H9 (cell line): ENCODE measurements at regions not wholly inside any gene's neighbourhood (a gene's known extent, or its start where the extent isn't known, plus 50 kb on each side); places are given as distances from the start of the nearest gene placed in this dataset.

Source experiments
- DNase-seq: peaks from one replicate; pipeline ENCODE4 v3.0.0-alpha.2; 2017
- H2AFZ ChIP-seq: one replicate; pipeline ENCODE4 v1.6.1; 2013; ENCODE audit warnings: mild to moderate bottlenecking, low read length, control low read depth, moderate library complexity
- H2AK5ac ChIP-seq: 2 replicates; pipeline ENCODE4 v1.6.1; 2013; ENCODE audit warnings: low read length, control low read depth, mixed read lengths; ENCODE audit not compliant: insufficient read length
- H2BK120ac ChIP-seq: one replicate; pipeline ENCODE4 v1.6.1; 2013; ENCODE audit warnings: low read depth, mild to moderate bottlenecking, low read length, control low read depth, inconsistent platforms; ENCODE audit not compliant: poor library complexity, severe bottlenecking
- H2BK12ac ChIP-seq: 2 replicates; pipeline ENCODE4 v1.6.1; 2013; ENCODE audit warnings: low read length, control low read depth, mixed read lengths, low read depth; ENCODE audit not compliant: insufficient read length
- H2BK15ac ChIP-seq: 2 replicates; pipeline ENCODE4 v1.6.1; 2013; ENCODE audit warnings: low read depth, low read length, control low read depth
- H2BK20ac ChIP-seq: one replicate; pipeline ENCODE4 v1.6.1; 2013; ENCODE audit warnings: low read depth, mild to moderate bottlenecking, low read length, control low read depth, inconsistent platforms; ENCODE audit not compliant: poor library complexity, severe bottlenecking
- H2BK5ac ChIP-seq: 2 replicates; pipeline ENCODE4 v1.6.1; 2013; ENCODE audit warnings: low read length, control low read depth, mixed read lengths; ENCODE audit not compliant: insufficient read length
- H3K14ac ChIP-seq: 2 replicates; pipeline ENCODE4 v1.6.1; 2013; ENCODE audit warnings: low read length, control low read depth; ENCODE audit not compliant: insufficient read depth
- H3K18ac ChIP-seq: 2 replicates; pipeline ENCODE4 v1.6.1; 2013; ENCODE audit warnings: low read depth, mild to moderate bottlenecking, mixed read lengths, low read length, control low read depth; ENCODE audit not compliant: insufficient read length
- H3K23ac ChIP-seq: 2 replicates; pipeline ENCODE4 v1.6.1; 2013; ENCODE audit warnings: low read length, control low read depth, mixed read lengths, low read depth; ENCODE audit not compliant: insufficient read length
- H3K23me2 ChIP-seq: 2 replicates; pipeline ENCODE4 v1.6.1; 2013; ENCODE audit warnings: low read depth, mild to moderate bottlenecking, mixed read lengths, low read length, control low read depth; ENCODE audit not compliant: insufficient read length, poor library complexity, severe bottlenecking
- H3K27ac ChIP-seq: 2 replicates; pipeline ENCODE4 v1.5.1; 2013; ENCODE audit warnings: low read length, control low read depth, mixed read lengths, low read depth; ENCODE audit not compliant: insufficient read length
- H3K27me3 ChIP-seq: 2 replicates; pipeline ENCODE4 v1.6.1; 2013; ENCODE audit warnings: low read length, control low read depth, inconsistent platforms; ENCODE audit not compliant: insufficient read depth
- H3K4ac ChIP-seq: 2 replicates; pipeline ENCODE4 v1.6.1; 2013; ENCODE audit warnings: low read depth, mild to moderate bottlenecking, control low read depth, inconsistent platforms, low read length, moderate library complexity
- H3K4me1 ChIP-seq: 2 replicates; pipeline ENCODE4 v1.6.1; 2013; ENCODE audit warnings: low read length, control low read depth, inconsistent platforms; ENCODE audit not compliant: insufficient read depth
- H3K4me2 ChIP-seq: 2 replicates; pipeline ENCODE4 v1.6.1; 2013; ENCODE audit warnings: low read length, control low read depth, mixed read lengths; ENCODE audit not compliant: insufficient read length, insufficient read depth
- H3K56ac ChIP-seq: 2 replicates; pipeline ENCODE4 v1.6.1; 2013; ENCODE audit warnings: low read depth, mild to moderate bottlenecking, mixed read lengths, low read length, control low read depth; ENCODE audit not compliant: insufficient read length
- H3K79me1 ChIP-seq: 2 replicates; pipeline ENCODE4 v1.6.1; 2013; ENCODE audit warnings: low read depth, mild to moderate bottlenecking, moderate library complexity, low read length, control low read depth, inconsistent platforms; ENCODE audit not compliant: insufficient read depth, poor library complexity, severe bottlenecking
- H3K79me2 ChIP-seq: 2 replicates; pipeline ENCODE4 v1.6.1; 2013; ENCODE audit warnings: low read length, control low read depth, inconsistent platforms; ENCODE audit not compliant: insufficient read depth
- H3K9ac ChIP-seq: 2 replicates; pipeline ENCODE4 v1.6.1; 2013; ENCODE audit warnings: low read length, control low read depth, mixed read lengths; ENCODE audit not compliant: insufficient read length; ENCODE audit errors: extremely low read depth
- H3K9me3 ChIP-seq: one replicate; pipeline ENCODE4 v1.6.1; 2013; ENCODE audit warnings: low read depth, low read length, inconsistent platforms; ENCODE audit not compliant: control insufficient read depth
- H3T11ph ChIP-seq: one replicate; pipeline ENCODE4 v1.6.1; 2013; ENCODE audit warnings: mild to moderate bottlenecking, low read length, control low read depth, inconsistent platforms
- H4K20me1 ChIP-seq: one replicate; pipeline ENCODE4 v1.6.1; 2013; ENCODE audit not compliant: control insufficient read depth, insufficient read length, insufficient read depth
- H4K5ac ChIP-seq: 2 replicates; pipeline ENCODE4 v1.6.1; 2013; ENCODE audit warnings: low read depth, mild to moderate bottlenecking, mixed read lengths, low read length, control low read depth; ENCODE audit not compliant: insufficient read length
- H4K8ac ChIP-seq: replicated peaks from 2 replicates; pipeline ENCODE4 v1.6.1; 2013; ENCODE audit warnings: low read length, control low read depth, mixed read lengths, low read depth; ENCODE audit not compliant: insufficient read length
- H4K91ac ChIP-seq: 2 replicates; pipeline ENCODE4 v1.6.1; 2013; ENCODE audit warnings: low read depth, mild to moderate bottlenecking, moderate library complexity, mixed read lengths, low read length, control low read depth; ENCODE audit not compliant: insufficient read length
- H3K27ac Mint-ChIP-seq, 3 experiments: 2 replicates in 2 of 3; 3 replicates in 1 of 3; pipeline ENCODE4 v1.8.0; 2020 to 2021; ENCODE audit warnings: mixed read lengths in 3 of 3, mild to moderate bottlenecking in 1 of 3, moderate library complexity in 1 of 3
- H3K27me3 Mint-ChIP-seq: 2 replicates; pipeline ENCODE4 v1.8.0; 2021; ENCODE audit warnings: low read depth, mild to moderate bottlenecking, moderate library complexity, mixed read lengths
- H3K36me3 Mint-ChIP-seq, 3 experiments: 2 replicates in 2 of 3; 3 replicates in 1 of 3; pipeline ENCODE4 v1.8.0; 2020 to 2021; ENCODE audit warnings: low read depth in 3 of 3, mixed read lengths in 3 of 3; ENCODE audit not compliant: insufficient read depth in 1 of 3
- H3K4me1 Mint-ChIP-seq, 2 experiments: 2 replicates each; pipeline ENCODE4 v1.8.0; 2020; ENCODE audit warnings: mixed read lengths in 2 of 2
- H3K4me3 Mint-ChIP-seq, 2 experiments: 2 replicates in 1 of 2; 3 replicates in 1 of 2; pipeline ENCODE4 v1.8.0; 2020 to 2021; ENCODE audit warnings: mild to moderate bottlenecking in 2 of 2, mixed read lengths in 2 of 2, moderate library complexity in 1 of 2
- H3K9me3 Mint-ChIP-seq, 2 experiments: 2 replicates in 1 of 2; 3 replicates in 1 of 2; pipeline ENCODE4 v1.8.0; 2020; ENCODE audit warnings: mild to moderate bottlenecking in 2 of 2, mixed read lengths in 2 of 2, moderate library complexity in 1 of 2
- WGBS: extraction: QIAGEN DNeasy Blood & Tissue Kit; methylation state at CpG from one replicate; pipeline ENCODE4 v1.1.7; 2013; ENCODE audit warnings: missing lambda C conversion rate, low lambda C conversion rate, mixed read lengths; ENCODE audit not compliant: insufficient read length; ENCODE audit errors: extremely low coverage; 5-methylcytosine and 5-hydroxymethylcytosine counted together
- TF ChIP-seq, protein P1 (sequence below): fragments of 200-600 bp; sonication (generic); conservative IDR thresholded peaks from 3 replicates; pipeline ENCODE4 v1.8.0; 2021; ENCODE audit warnings: antibody characterized with exemption, mild to moderate bottlenecking

DNA sequence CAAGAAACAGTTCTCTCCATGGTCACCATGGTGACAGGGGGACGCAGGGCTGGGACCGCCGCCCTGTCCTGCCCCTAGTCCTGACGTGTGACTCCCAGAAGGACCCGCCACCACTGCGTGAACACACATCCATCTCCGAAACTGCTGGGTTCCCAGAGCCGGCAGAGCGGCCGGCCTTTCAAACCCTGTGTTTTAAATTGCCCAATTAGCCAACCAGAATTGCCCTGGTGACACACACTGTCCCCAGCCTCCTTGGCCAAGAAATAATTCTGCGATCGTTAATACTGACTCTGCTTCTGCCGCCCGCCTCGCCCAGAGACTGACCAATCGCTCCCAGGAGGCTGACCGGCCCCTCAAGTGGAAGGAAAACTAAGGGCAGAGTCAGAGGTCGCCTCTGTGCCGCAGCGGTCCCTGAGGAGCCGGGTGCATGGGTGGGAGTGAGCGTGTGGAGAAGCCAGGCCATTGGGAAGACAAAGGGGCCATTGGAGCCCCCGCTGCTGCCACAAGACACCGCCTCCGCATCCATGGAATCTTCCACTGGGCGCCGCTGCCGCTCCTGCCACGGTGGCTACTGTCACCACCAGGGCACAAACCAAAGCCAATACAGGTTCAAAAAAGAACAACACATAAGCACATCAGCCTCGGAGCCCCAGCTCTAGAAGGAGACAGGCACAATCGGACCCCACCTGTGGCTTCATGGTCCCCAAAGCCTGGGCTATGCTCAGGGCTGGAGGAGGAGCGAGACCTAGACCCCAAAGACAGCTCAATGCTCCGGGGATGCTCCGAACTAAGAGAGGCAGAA, 273.2 kb downstream of the NPHP4 start:
- H3K4me3 Mint-ChIP-seq, result no peak overlapping the region
- no peak overlapping the region for H3K23ac ChIP-seq
- H3K27ac Mint-ChIP-seq, result peak overlapping the region in 1 of 3 experiments; percentile 65; a peak in 1 of 7 replicates
- H2BK120ac ChIP-seq, result no peak overlapping the region
- H3K27me3 Mint-ChIP-seq, result peaks cover 21% of the 10 kb centered on the region
- H4K8ac ChIP-seq, result no peak overlapping the region
- H3K14ac ChIP-seq, result peak overlapping the region; percentile 80
- peak overlapping the region; percentile 61 for H3K18ac ChIP-seq
- peaks cover 32 to 33% of the 10 kb centered on the region in 2 experiments for H3K4me1 Mint-ChIP-seq
- no peak overlapping the region for H2AFZ ChIP-seq
- H3K9ac ChIP-seq, result no peak overlapping the region
- no peak overlapping the region for H2BK20ac ChIP-seq
- no peak overlapping the region for H2BK15ac ChIP-seq
- H3K9me3 Mint-ChIP-seq, result peaks cover 14% of the 10 kb centered on the region in 2 experiments
- H3T11ph ChIP-seq, result no peak overlapping the region
- H3K27me3 ChIP-seq, result no peaks in the 10 kb centered on the region
- H3K4me2 ChIP-seq, result no peak overlapping the region
- no peak overlapping the region for H2AK5ac ChIP-seq
- H3K36me3 Mint-ChIP-seq, result peaks cover 1 to 12% (median 3%) of the 10 kb centered on the region in 3 experiments; a peak in 4 of 7 replicates
- no peak overlapping the region for H4K5ac ChIP-seq
- TF ChIP-seq, protein P1, sequence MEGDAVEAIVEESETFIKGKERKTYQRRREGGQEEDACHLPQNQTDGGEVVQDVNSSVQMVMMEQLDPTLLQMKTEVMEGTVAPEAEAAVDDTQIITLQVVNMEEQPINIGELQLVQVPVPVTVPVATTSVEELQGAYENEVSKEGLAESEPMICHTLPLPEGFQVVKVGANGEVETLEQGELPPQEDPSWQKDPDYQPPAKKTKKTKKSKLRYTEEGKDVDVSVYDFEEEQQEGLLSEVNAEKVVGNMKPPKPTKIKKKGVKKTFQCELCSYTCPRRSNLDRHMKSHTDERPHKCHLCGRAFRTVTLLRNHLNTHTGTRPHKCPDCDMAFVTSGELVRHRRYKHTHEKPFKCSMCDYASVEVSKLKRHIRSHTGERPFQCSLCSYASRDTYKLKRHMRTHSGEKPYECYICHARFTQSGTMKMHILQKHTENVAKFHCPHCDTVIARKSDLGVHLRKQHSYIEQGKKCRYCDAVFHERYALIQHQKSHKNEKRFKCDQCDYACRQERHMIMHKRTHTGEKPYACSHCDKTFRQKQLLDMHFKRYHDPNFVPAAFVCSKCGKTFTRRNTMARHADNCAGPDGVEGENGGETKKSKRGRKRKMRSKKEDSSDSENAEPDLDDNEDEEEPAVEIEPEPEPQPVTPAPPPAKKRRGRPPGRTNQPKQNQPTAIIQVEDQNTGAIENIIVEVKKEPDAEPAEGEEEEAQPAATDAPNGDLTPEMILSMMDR, result peak; percentile 54
- H3K56ac ChIP-seq, result no peak overlapping the region
- no peak overlapping the region for H4K91ac ChIP-seq
- peak overlapping the region; percentile 90 for H2BK12ac ChIP-seq
- no peaks in the 10 kb centered on the region for H3K79me2 ChIP-seq
- no peak overlapping the region for H2BK5ac ChIP-seq
- H3K23me2 ChIP-seq, result no peaks in the 10 kb centered on the region
- H3K79me1 ChIP-seq, result no peaks in the 10 kb centered on the region
- H3K4me1 ChIP-seq, result no peaks in the 10 kb centered on the region; the same call in 1 of the 2 replicates
- H3K4ac ChIP-seq, result no peak overlapping the region
- no CpG with 5 or more reads among the region's 34 CpGs for WGBS
- no peaks in the 10 kb centered on the region for H3K9me3 ChIP-seq
- peak; percentile 68 for DNase-seq
- H4K20me1 ChIP-seq, result no peaks in the 10 kb centered on the region
- H3K27ac ChIP-seq, result no peak overlapping the region
